ENCODE measurements at regions not wholly inside any gene's neighbourhood (a gene's known extent, or its start where the extent isn't known, plus 50 kb on each side); places are given as distances from the start of the nearest gene placed in this dataset.

DNA sequence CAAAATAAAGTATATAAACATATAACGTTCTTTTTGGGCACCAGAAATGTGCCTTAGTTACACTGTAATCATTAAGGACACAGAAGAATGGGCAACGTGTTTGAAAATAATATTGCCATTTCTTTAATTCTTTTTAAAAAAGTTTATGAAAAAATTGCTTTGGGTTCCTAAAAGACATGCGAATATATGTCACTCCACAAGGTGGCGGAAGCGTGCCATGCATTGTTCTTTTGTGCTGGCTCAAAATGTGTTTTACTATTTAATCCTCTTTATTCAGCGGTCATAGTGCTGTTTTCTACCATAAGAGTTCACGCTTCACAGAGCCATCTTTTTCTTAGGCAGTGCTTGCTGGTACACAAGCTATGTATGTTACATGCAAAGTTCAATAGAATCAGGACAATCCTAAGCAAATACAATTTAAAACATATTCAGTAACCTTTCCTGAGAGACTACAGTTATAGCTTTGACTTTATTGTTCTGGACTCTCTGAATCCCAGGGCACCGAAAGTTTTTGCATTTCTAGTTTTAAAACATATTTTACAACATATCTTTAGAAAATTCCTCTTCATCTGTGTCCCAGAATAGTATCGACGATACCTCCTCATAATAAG is 147.8 kb upstream of the ERBB4 start:
- DNase-seq: peak; percentile 57

DNA sequence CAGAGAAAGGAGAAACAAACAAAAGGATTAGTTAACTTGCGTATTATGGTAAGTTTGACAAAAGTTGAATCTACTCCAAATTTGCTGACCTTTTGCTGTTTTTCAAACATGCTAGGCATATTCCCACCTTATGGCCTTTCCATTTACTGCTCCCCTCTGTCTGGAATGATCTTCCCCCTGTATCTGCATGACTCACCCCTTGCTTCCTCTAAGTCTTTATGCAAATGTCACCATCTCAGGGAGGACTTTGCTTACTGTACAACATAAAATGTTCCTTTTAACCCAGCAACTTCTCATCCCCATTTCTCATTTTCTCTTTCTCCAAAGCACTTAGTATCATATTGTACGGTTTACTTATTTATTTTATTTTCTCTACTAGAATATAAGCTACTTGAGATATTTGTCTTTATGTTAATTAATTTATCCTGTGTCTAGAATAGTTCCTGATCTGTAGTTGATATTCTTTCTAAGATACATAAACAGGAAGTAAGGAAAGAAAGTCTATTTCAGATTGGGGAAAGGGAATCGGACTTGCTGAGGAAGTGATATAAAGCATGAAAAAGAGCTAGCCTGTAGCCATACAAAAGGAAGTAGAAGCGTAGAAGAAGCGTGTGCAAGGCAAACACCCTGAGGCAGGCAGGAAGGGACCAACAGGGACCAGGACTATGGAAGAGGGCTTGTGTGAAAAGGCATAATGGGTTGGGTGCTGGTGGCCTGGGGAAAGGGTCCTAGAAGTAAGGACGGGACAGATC is 144.9 kb upstream of the ERBB4 start:
- no peak for DNase-seq

GRCh38 chr2:212682937-212683336 is 144.3 kb upstream of the ERBB4 start:
- DNase-seq: no peak

GRCh38 chr2:212677466-212677865 is 138.9 kb upstream of the ERBB4 start:
- no peak for DNase-seq

DNA sequence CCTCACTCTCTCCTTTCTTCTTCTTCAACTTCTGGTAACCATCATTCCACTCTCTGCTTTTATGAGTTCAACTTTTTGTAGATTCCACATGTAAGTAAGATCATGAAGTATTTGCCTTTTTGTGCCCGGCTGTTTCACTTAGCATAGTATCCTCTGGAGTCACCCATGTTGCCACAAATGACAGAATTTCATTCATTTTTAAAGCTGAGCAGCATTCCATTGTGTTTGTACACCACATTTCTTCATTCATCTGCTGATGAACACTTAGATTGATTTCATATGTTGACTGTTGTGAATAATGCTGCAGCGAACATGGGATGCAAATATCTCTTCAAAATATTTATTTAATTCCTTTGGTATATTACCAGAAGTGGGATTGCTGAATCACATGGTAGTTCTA is 133.6 kb upstream of the ERBB4 start:
- no peak for DNase-seq

DNA sequence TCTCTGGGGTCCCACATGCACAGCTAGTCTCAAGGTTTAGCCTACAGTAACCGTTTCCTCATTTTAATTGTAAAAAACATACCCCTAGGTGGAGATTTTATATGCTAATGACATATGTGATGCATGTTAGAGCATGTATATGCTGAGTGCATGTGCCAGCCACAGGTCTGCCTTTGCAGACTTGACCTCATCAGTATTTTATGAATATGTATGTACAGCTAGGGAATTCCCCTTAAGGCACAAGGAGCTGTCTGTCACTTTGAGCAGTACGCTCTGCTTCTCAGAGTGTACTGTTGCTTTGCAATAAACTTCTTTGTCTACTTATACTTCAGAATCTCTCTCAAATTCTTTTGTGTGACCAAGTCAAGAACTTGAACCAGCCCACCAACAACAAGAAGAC is 131.2 kb upstream of the ERBB4 start:
- DNase-seq: no peak

DNA sequence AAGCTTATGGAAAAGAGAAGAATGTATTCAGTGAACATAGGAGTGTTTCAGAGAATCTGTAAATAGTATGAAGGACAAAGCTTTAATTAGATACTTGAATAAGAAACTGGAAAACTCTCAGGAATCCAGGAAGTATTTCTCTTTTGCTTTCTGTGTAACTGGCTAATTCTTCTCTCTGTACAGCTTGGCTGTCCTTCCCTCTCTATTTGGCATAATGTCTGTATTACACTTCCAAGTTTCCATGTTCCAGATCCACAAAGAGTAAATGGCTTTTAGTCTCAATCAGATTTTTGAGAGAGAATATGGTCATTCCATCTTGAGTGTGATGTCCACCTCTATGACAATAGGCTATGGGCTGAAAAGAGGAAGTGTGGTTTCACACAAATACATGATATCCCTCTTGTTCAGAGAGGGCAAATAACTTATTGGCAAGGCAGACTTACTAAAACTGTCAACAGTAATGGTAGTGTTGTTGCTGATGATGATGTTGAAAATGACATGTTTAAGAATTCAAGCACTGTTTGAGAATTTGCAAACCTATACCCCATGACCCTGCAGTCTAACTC is 129.2 kb upstream of the ERBB4 start:
- DNase-seq: no peak

- no peak for DNase-seq
Observed at GRCh38 chr2:212665948-212666347, 127.3 kb upstream of the ERBB4 start.

GRCh38 chr2:212659441-212659840 is 120.8 kb upstream of the ERBB4 start:
- DNase-seq: no peak

GRCh38 chr2:212649646-212650045 is 111.0 kb upstream of the ERBB4 start:
- DNase-seq: no peak

GRCh38 chr2:212646698-212647366 is 108.2 kb upstream of the ERBB4 start:
- no peak for DNase-seq

GRCh38 chr2:212644195-212644837 is 105.7 kb upstream of the ERBB4 start:
- no peak for DNase-seq

GRCh38 chr2:212640428-212640827 is 101.8 kb upstream of the ERBB4 start:
- no peak for DNase-seq

- no peak for DNase-seq
Observed at GRCh38 chr2:212638694-212639093, 100.1 kb upstream of the ERBB4 start.

DNA sequence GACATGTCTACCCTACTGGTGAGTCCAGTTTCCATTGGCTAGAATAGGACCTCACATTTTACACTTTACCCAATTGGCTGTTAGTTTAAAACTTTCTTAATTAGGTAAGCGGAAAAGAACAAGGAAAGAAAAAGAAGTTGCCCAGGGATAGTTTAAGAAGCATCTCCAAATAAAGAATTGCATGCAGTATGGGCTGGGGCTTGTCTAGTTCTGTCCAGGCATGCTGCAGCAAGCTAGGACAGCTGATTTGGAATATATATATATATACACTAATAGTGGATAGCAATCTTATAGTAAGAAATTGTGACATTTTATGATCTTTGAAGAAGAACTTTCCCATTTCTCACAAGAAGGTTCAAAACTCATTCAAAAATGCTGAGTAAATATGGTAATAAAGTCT is 90.0 kb upstream of the ERBB4 start:
- no peak for DNase-seq

- DNase-seq: no peak
Observed at GRCh38 chr2:212626371-212626918, 87.8 kb upstream of the ERBB4 start.

GRCh38 chr2:212619954-212620353 is 81.4 kb upstream of the ERBB4 start:
- DNase-seq: no peak

DNA sequence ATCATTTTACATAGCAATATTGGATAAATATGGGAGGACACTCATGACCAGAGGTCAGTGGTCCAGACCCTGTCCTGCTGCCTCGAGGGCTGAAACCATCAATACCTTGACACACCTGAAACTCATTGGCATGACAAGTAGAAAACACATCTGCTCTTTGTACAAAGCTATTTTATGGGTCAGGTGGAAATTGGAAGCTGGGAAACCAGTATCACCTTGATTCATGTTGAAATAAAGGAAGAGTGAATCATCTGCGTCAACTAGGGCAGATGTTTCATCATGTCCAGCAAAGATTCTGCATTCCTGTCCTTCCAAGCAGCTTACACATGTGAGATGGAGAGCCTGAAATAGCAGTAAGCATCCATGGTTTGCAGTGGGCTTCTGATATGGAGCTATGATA is 80.0 kb upstream of the ERBB4 start:
- DNase-seq: no peak

DNA sequence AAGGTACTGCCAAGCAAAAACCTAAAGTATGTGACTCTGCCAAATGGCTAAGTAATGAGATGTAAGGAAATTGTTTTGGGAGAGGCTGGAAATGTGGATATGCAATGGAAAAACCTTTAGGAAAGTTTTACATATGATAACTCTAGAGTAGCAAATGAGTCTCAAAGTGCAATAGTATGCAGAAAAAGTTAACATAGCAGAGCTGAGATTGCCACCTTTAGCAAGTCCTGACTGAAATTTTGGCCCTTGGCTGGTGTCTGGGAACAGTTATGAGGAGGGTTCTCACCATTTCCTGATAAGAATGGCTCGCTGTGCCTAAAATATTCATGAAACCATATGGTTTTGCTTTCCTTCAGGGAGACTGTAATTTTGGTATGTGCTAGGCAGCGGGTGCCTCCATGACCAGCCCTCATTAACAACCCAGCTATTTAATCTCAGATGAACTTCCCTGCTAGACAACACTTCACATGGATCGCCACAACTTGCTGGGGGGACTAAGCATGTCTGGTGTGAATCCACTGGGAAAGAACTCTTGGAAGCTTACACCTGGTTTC is 72.3 kb upstream of the ERBB4 start:
- DNase-seq: no peak

GRCh38 chr2:212609479-212609878 is 70.9 kb upstream of the ERBB4 start:
- no peak for DNase-seq

GRCh38 chr2:212607080-212607479 is 68.5 kb upstream of the ERBB4 start:
- DNase-seq: no peak

- DNase-seq: no peak
Observed at GRCh38 chr2:212606232-212606631, 67.6 kb upstream of the ERBB4 start.

DNA sequence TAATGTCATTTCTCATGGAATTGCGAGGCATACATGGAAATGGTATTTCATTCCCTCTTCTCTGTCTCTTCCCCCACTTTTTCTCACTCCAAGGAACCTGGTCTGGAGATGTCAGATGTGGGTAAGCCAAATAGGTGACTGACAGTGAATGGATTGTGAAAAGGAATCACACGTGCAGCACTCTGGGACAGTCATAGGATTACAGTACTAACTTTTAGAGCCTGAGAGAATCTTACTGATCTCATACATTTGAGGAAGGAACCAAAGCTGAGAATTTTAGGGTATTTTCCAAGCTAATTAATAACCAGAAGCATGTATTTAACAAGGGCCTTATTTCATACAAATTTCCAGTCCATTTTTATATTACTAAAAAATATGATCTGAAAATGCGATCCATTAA is 58.1 kb upstream of the ERBB4 start:
- DNase-seq: no peak

Measured in CD4-positive, alpha-beta T cell treated with Interleukin-17A for 1 hour (primary cell).